ENCODE measurements at regions not wholly inside any gene's neighbourhood (a gene's known extent, or its start where the extent isn't known, plus 50 kb on each side); places are given as distances from the start of the nearest gene placed in this dataset.
"Not testable (repeated sequence)": the region's sequence is repeated elsewhere in the genome, so short reads cannot be mapped to it uniquely, and the experiment has no call there.

DNA sequence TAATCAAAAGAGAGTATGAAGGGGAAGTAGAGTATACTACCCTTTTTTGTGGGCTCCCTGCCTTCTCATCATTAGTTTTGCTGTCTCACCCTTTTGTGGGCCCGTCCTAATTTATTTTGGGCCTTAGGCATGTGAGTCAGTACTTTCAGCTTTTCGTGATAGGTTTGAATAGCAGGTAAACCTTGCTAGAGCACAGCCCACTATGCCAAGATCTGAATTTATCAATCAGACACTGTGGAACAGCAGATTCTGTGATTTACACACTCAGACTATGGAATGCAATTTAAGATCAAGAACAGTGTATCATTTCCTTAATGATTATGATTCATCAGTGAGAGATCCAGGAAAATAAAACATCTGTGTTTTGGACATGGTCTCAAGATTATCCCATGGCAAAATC is 1117.1 kb downstream of the KHDRBS2 start:
- WGBS, 2 experiments (ENCODE audit: insufficient coverage in 1 of 2, insufficient read length in 1 of 2): 96 to 100% methylated on average over 2 of the region's 2 CpGs
- Mint-ChIP-seq H3K4me1 (no peaks in the 10 kb centered on the region), H3K27ac (no peak overlapping the region), H3K27me3 (ENCODE audit: insufficient read depth) (no peaks in the 10 kb centered on the region), H3K36me3 (ENCODE audit: low read depth) (no peaks in the 10 kb centered on the region), H3K4me3 (no peak overlapping the region), H3K9me3 (peaks cover 8% of the 10 kb centered on the region)
- TF ChIP-seq, protein P1, sequence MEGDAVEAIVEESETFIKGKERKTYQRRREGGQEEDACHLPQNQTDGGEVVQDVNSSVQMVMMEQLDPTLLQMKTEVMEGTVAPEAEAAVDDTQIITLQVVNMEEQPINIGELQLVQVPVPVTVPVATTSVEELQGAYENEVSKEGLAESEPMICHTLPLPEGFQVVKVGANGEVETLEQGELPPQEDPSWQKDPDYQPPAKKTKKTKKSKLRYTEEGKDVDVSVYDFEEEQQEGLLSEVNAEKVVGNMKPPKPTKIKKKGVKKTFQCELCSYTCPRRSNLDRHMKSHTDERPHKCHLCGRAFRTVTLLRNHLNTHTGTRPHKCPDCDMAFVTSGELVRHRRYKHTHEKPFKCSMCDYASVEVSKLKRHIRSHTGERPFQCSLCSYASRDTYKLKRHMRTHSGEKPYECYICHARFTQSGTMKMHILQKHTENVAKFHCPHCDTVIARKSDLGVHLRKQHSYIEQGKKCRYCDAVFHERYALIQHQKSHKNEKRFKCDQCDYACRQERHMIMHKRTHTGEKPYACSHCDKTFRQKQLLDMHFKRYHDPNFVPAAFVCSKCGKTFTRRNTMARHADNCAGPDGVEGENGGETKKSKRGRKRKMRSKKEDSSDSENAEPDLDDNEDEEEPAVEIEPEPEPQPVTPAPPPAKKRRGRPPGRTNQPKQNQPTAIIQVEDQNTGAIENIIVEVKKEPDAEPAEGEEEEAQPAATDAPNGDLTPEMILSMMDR (conservative IDR thresholded peaks at IDR 0.05): no peak
- H3K36me3 ChIP-seq (ENCODE audit: control insufficient read depth, insufficient read depth, low read length): no peaks in the 10 kb centered on the region
- H3K27ac ChIP-seq (ENCODE audit: low read depth, low read length): no peak overlapping the region
- no peaks in the 10 kb centered on the region for H3K4me1 ChIP-seq (ENCODE audit: control insufficient read depth, insufficient read depth, low read length)
- DNase-seq: no peak
- H3K4me3 ChIP-seq (ENCODE audit: low read length): no peak overlapping the region
- H3K9me3 ChIP-seq (ENCODE audit: control insufficient read depth, low read length): no peaks in the 10 kb centered on the region
- no peak overlapping the region for H3K9ac ChIP-seq (ENCODE audit: extremely low read depth, low read length, poor library complexity, severe bottlenecking)
- H3K27me3 ChIP-seq (ENCODE audit: control insufficient read depth, insufficient read depth, low read length, poor library complexity, severe bottlenecking): no peaks in the 10 kb centered on the region

- H3K36me3 Mint-ChIP-seq (ENCODE audit: low read depth); H3K4me3 Mint-ChIP-seq; H3K27me3 ChIP-seq (ENCODE audit: control insufficient read depth, insufficient read depth, low read length, poor library complexity, severe bottlenecking); H3K4me1 ChIP-seq (ENCODE audit: control insufficient read depth, insufficient read depth, low read length); H3K27ac ChIP-seq (ENCODE audit: low read depth, low read length); DNase-seq; H3K9me3 ChIP-seq (ENCODE audit: control insufficient read depth, low read length); H3K9me3 Mint-ChIP-seq; H3K27me3 Mint-ChIP-seq (ENCODE audit: insufficient read depth); H3K4me1 Mint-ChIP-seq; H3K9ac ChIP-seq (ENCODE audit: extremely low read depth, low read length, poor library complexity, severe bottlenecking); H3K4me3 ChIP-seq (ENCODE audit: low read length); H3K36me3 ChIP-seq (ENCODE audit: control insufficient read depth, insufficient read depth, low read length); H3K27ac Mint-ChIP-seq: not testable (repeated sequence)
- WGBS, 2 experiments (ENCODE audit: insufficient coverage in 1 of 2, insufficient read length in 1 of 2): 88% methylated on average over 3 of the region's 3 CpGs; no CpG with 5 or more reads in 1 of the 2 experiments
Observed at GRCh38 chr6:61149039-61149438, 1137.0 kb downstream of the KHDRBS2 start.

GRCh38 chr6:61142261-61142660 is 1143.8 kb downstream of the KHDRBS2 start:
- not testable (repeated sequence) for H3K9me3 ChIP-seq (ENCODE audit: control insufficient read depth, low read length); H3K27me3 Mint-ChIP-seq (ENCODE audit: insufficient read depth); H3K27ac Mint-ChIP-seq; H3K9me3 Mint-ChIP-seq; H3K36me3 Mint-ChIP-seq (ENCODE audit: low read depth); H3K27ac ChIP-seq (ENCODE audit: low read depth, low read length); H3K4me1 ChIP-seq (ENCODE audit: control insufficient read depth, insufficient read depth, low read length); H3K4me1 Mint-ChIP-seq; H3K4me3 ChIP-seq (ENCODE audit: low read length); H3K27me3 ChIP-seq (ENCODE audit: control insufficient read depth, insufficient read depth, low read length, poor library complexity, severe bottlenecking); H3K9ac ChIP-seq (ENCODE audit: extremely low read depth, low read length, poor library complexity, severe bottlenecking); H3K36me3 ChIP-seq (ENCODE audit: control insufficient read depth, insufficient read depth, low read length); H3K4me3 Mint-ChIP-seq; DNase-seq

DNA sequence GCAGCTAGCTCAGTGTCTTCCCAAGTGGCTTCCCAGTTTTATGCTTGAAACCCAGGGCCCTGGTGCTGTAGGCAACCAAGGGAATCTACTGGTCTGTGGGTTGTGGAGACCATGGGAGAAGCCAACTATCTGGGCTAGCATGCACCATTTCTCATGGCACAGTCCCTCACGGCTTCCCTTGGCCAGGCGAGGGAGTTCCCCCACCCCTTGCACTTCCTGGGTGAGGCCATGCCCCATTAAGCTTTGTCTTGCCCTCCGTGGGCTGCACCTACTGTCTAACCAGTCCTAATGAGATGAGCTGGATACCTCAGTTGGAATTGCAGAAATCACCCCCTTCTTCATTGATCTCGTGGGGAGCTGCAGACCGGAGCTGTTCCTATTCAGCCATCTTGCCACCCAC is 1152.0 kb downstream of the KHDRBS2 start:
- 88 to 100% methylated on average over 3 to 5 of the region's 5 CpGs for WGBS, 2 experiments (ENCODE audit: insufficient coverage in 1 of 2, insufficient read length in 1 of 2)
- no peak overlapping the region for H3K9ac ChIP-seq (ENCODE audit: extremely low read depth, low read length, poor library complexity, severe bottlenecking)
- H3K9me3 Mint-ChIP-seq: peaks cover 15% of the 10 kb centered on the region
- TF ChIP-seq, protein P1 (conservative IDR thresholded peaks at IDR 0.05): no peak
- no peaks in the 10 kb centered on the region for H3K27me3 Mint-ChIP-seq (ENCODE audit: insufficient read depth)
- no peak overlapping the region for H3K27ac ChIP-seq (ENCODE audit: low read depth, low read length)
- no peaks in the 10 kb centered on the region for H3K9me3 ChIP-seq (ENCODE audit: control insufficient read depth, low read length)
- H3K27ac Mint-ChIP-seq: no peak overlapping the region
- no peaks in the 10 kb centered on the region for H3K4me1 Mint-ChIP-seq
- no peaks in the 10 kb centered on the region for H3K27me3 ChIP-seq (ENCODE audit: control insufficient read depth, insufficient read depth, low read length, poor library complexity, severe bottlenecking)
- no peak overlapping the region for H3K4me3 ChIP-seq (ENCODE audit: low read length)
- H3K36me3 ChIP-seq (ENCODE audit: control insufficient read depth, insufficient read depth, low read length): no peaks in the 10 kb centered on the region
- DNase-seq: no peak
- no peak overlapping the region for H3K4me3 Mint-ChIP-seq
- H3K36me3 Mint-ChIP-seq (ENCODE audit: low read depth): no peaks in the 10 kb centered on the region
- H3K4me1 ChIP-seq (ENCODE audit: control insufficient read depth, insufficient read depth, low read length): no peaks in the 10 kb centered on the region

- DNase-seq; H3K27me3 Mint-ChIP-seq (ENCODE audit: insufficient read depth); H3K27me3 ChIP-seq (ENCODE audit: control insufficient read depth, insufficient read depth, low read length, poor library complexity, severe bottlenecking); H3K4me1 ChIP-seq (ENCODE audit: control insufficient read depth, insufficient read depth, low read length); H3K4me1 Mint-ChIP-seq; H3K9me3 ChIP-seq (ENCODE audit: control insufficient read depth, low read length); H3K4me3 Mint-ChIP-seq; H3K27ac ChIP-seq (ENCODE audit: low read depth, low read length); H3K9ac ChIP-seq (ENCODE audit: extremely low read depth, low read length, poor library complexity, severe bottlenecking); H3K36me3 Mint-ChIP-seq (ENCODE audit: low read depth); H3K27ac Mint-ChIP-seq; H3K36me3 ChIP-seq (ENCODE audit: control insufficient read depth, insufficient read depth, low read length); H3K4me3 ChIP-seq (ENCODE audit: low read length); H3K9me3 Mint-ChIP-seq: not testable (repeated sequence)
- 100% methylated on average over 1 of the region's 1 CpG; no CpG with 5 or more reads in 1 of the 2 experiments for WGBS, 2 experiments (ENCODE audit: insufficient coverage in 1 of 2, insufficient read length in 1 of 2)
Observed at GRCh38 chr6:61114185-61114584, 1171.8 kb downstream of the KHDRBS2 start.

- not testable (repeated sequence) for H3K4me1 Mint-ChIP-seq; H3K9ac ChIP-seq (ENCODE audit: extremely low read depth, low read length, poor library complexity, severe bottlenecking); H3K9me3 ChIP-seq (ENCODE audit: control insufficient read depth, low read length); H3K27me3 Mint-ChIP-seq (ENCODE audit: insufficient read depth); H3K36me3 Mint-ChIP-seq (ENCODE audit: low read depth); H3K27ac Mint-ChIP-seq; H3K4me3 ChIP-seq (ENCODE audit: low read length); H3K27me3 ChIP-seq (ENCODE audit: control insufficient read depth, insufficient read depth, low read length, poor library complexity, severe bottlenecking); H3K4me1 ChIP-seq (ENCODE audit: control insufficient read depth, insufficient read depth, low read length); H3K36me3 ChIP-seq (ENCODE audit: control insufficient read depth, insufficient read depth, low read length); H3K27ac ChIP-seq (ENCODE audit: low read depth, low read length); H3K4me3 Mint-ChIP-seq; H3K9me3 Mint-ChIP-seq
- WGBS, 2 experiments (ENCODE audit: insufficient coverage in 1 of 2, insufficient read length in 1 of 2): 81 to 90% methylated on average over 4 to 7 of the region's 7 CpGs
- peak; percentile 32 for DNase-seq
Observed at GRCh38 chr6:61107914-61108313, 1178.1 kb downstream of the KHDRBS2 start.

Measured in endodermal cell (in vitro differentiated cells).